Heart left ventricle (tissue), 16 donors: ENCODE measurements at regions not wholly inside any gene's neighbourhood (a gene's known extent, or its start where the extent isn't known, plus 50 kb on each side); places are given as distances from the start of the nearest gene placed in this dataset.

Source experiments
- ATAC-seq, 4 donors: fragments of 200-7000 bp; cut with Tn5 transposase; one replicate each; pipeline ENCODE4 v1.9.1; 2020 to 2022; ENCODE audit warnings: moderate library complexity in 4 of 4, mild to moderate bottlenecking in 3 of 4, moderate number of reproducible peaks in 1 of 4
- DNase-seq, 5 donors: peaks; one replicate each; pipeline ENCODE4 v3.0.0-alpha.2; 2020
- H3K27ac ChIP-seq, 12 donors: fragments of 200-600 bp; sonication (generic) in 4 of 12; one replicate each; pipeline versions ENCODE4 v1.5.0 to v1.8.0; 2016 to 2022; ENCODE audit warnings: mild to moderate bottlenecking in 2 of 12
- H3K27me3 ChIP-seq, 9 donors: fragments of 200-600 bp; sonication (generic) in 2 of 9; one replicate each; pipeline versions ENCODE4 v1.5.1 to v1.8.0; 2016 to 2022; ENCODE audit warnings: mild to moderate bottlenecking in 3 of 9
- H3K36me3 ChIP-seq, 9 donors: fragments of 200-600 bp; sonication (generic) in 2 of 9; one replicate each; pipeline versions ENCODE4 v1.5.0 to v1.8.0; 2018 to 2022; ENCODE audit warnings: mild to moderate bottlenecking in 2 of 9
- H3K4me1 ChIP-seq, 12 donors: fragments of 200-600 bp; sonication (generic) in 4 of 12; one replicate each; pipeline versions ENCODE4 v1.5.0 to v1.8.0; 2016 to 2022; ENCODE audit warnings: mild to moderate bottlenecking in 3 of 12
- H3K4me3 ChIP-seq, 12 donors: fragments of 200-600 bp; sonication (generic) in 4 of 12; one replicate each; pipeline versions ENCODE4 v1.5.0 to v1.8.0; 2017 to 2022; ENCODE audit warnings: mild to moderate bottlenecking in 9 of 12, moderate library complexity in 4 of 12
- H3K9me3 ChIP-seq, 12 donors: fragments of 200-600 bp; sonication (generic) in 4 of 12; one replicate each; pipeline versions ENCODE4 v1.5.0 to v1.8.0; 2016 to 2022; ENCODE audit warnings: mild to moderate bottlenecking in 1 of 12
- POLR2A ChIP-seq, 2 donors: fragments of 450-650 bp; IDR thresholded peaks; one replicate each; pipeline ENCODE4 v1.6.1; 2017; ENCODE audit warnings: antibody characterized with exemption in 2 of 2, mild to moderate bottlenecking in 2 of 2, moderate library complexity in 2 of 2
- WGBS, 4 donors: extraction: QIAGEN DNeasy Blood & Tissue Kit in 2 of 4; methylation state at CpG; one replicate each; pipeline versions ENCODE4 v1.1.5 to v1.1.7; 2013 to 2018; 5-methylcytosine and 5-hydroxymethylcytosine counted together
- intact Hi-C, 10 donors: fragments of 100-400 bp; cut with DNase I; formaldehyde crosslinking; loops; one replicate each; pipeline versions ENCODE4 v1.11.1 to v1.14.2; 2022
- TF ChIP-seq, protein P1 (sequence below), 12 donors: fragments of 200-600 bp; sonication (generic) in 4 of 12; IDR thresholded peaks; one replicate each; pipeline versions ENCODE4 v1.5.0 to v1.8.0; 2018 to 2022; ENCODE audit warnings: antibody characterized with exemption in 12 of 12, mild to moderate bottlenecking in 5 of 12
- donor health status: ischemic (EF 13 %, LVEDD 7.1; RV severe dilation, severe dysfunction).
- donor health status: healthy with polysubstance abuse.
- donor health status: DM: no; HTN: yes; CAD: no.
- donor health status: DM: no; HTN: no; CAD: no.
- donor health status: ischemic (EF 25% LVEDD 6.9; RV normal size, moderate dysfunction).
- donor health status: ischemic (EF 25% LVEDD 5.7; RV mildly dilated, moderate dysfunction).
- donor health status: healthy.
- donor health status: DM: yes; HTN: yes; CAD: no.
- donor health status: ischemic (EF 35%, LVEDD 5.7; RV mildly dilated, moderate dysfunction).
- donor health status: nonischemic (EF 11% LVEDD 7.7; RV severe dilation, severe dysfunction).
- donor health status: DM: yes; HTN: yes; CAD: no.
- donor health status: PGD.
- donor health status: ischemic (EF 29% LVEDD 5.4; RV normal size, mild dysfunction).
- donor health status: nonischemic (EF 23%, LVEDD 6.1; RV moderate dilation, normal function).

DNA sequence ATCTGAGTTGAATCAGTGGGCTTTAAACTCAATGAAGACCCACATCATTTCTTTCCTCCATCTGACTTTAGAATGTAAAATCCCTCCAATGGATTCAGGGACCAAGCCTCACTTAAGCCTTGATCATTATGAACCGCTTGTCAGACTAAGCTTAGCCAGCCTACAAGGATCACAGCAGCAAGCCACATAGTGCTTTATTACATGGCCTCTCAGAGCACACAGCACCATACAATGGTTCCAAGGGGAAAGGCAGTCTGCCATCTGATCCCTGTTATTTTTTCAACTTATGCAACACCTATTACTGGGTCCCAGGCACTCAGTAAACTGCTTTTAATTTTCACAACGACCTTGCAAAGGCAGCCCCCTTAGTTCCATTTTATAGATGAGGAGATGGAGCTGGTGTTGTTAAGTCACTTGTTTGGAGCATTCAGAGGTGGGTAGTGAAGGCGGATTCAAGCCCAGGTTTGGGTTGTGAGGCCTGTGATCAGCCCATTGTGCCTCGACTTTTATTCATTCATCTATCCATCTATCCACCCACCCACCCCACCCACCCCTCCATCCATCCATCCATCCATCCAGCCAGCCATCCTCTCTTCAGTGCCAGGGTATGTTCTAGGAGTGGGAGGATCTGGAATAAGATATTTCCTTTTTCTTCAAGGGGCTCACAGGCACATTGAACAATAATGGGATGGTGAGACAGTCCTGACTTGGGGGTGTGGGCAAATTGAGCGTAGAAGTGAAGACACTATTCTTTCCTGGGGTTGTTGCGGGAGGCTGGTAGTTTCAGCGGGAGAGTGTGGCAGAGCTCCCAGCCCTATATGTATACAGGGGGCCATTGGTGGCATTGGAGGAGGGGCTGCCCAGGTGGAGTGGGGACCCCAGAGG, 141.2 kb downstream of the MYCN start:
- H3K27ac ChIP-seq, result no peak overlapping the region
- 71 to 85% (median 82%) methylated on average over 7 of the region's 7 CpGs for WGBS, 4 donors
- ATAC-seq, result no peak
- no peaks in the 10 kb centered on the region for H3K36me3 ChIP-seq
- H3K27me3 ChIP-seq, result peaks cover 0 to 11% (median 0%) of the 10 kb centered on the region in 9 donors
- H3K4me3 ChIP-seq, result no peak overlapping the region
- TF ChIP-seq, protein P1, sequence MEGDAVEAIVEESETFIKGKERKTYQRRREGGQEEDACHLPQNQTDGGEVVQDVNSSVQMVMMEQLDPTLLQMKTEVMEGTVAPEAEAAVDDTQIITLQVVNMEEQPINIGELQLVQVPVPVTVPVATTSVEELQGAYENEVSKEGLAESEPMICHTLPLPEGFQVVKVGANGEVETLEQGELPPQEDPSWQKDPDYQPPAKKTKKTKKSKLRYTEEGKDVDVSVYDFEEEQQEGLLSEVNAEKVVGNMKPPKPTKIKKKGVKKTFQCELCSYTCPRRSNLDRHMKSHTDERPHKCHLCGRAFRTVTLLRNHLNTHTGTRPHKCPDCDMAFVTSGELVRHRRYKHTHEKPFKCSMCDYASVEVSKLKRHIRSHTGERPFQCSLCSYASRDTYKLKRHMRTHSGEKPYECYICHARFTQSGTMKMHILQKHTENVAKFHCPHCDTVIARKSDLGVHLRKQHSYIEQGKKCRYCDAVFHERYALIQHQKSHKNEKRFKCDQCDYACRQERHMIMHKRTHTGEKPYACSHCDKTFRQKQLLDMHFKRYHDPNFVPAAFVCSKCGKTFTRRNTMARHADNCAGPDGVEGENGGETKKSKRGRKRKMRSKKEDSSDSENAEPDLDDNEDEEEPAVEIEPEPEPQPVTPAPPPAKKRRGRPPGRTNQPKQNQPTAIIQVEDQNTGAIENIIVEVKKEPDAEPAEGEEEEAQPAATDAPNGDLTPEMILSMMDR (IDR thresholded peaks at IDR 0.05), result no peak
- TF ChIP-seq POLR2A (IDR thresholded peaks at IDR 0.05), result no peak
- DNase-seq, result no peak
- intact Hi-C loops, result no loop called here
- no peaks in the 10 kb centered on the region for H3K9me3 ChIP-seq
- no peaks in the 10 kb centered on the region for H3K4me1 ChIP-seq

DNA sequence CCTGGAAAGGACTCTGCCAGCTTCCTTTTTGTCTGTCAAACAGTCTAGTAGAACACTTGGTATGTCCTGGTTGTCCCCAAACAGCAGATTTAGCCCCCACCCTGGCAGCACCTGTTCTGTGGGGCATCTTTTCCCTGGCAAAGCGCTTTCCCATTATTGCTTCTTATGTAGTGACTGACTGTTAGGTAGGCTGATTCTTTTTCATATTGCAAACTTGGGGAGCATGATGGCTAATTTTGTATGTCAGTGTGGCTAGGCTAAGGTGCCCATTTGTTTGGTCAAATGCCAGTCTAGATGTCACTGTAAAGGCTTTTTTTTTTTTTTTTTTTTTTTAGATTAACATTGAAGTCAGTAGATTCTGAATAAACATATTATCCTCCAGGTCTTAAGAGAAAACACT, 140.2 kb downstream of the MYCN start:
- H3K27ac ChIP-seq, result no peak overlapping the region
- intact Hi-C loops, result no loop called here
- TF ChIP-seq POLR2A (IDR thresholded peaks at IDR 0.05), result no peak
- TF ChIP-seq, protein P1 (IDR thresholded peaks at IDR 0.05), result no peak
- H3K4me3 ChIP-seq, result no peak overlapping the region
- H3K9me3 ChIP-seq, result no peaks in the 10 kb centered on the region
- H3K27me3 ChIP-seq, result peaks cover 0 to 11% (median 0%) of the 10 kb centered on the region in 9 donors
- 98 to 100% (median 99%) methylated on average over 1 of the region's 1 CpG for WGBS, 4 donors
- DNase-seq (no peak), ATAC-seq (no peak)
- H3K36me3 ChIP-seq, result no peaks in the 10 kb centered on the region
- H3K4me1 ChIP-seq, result no peaks in the 10 kb centered on the region

DNA sequence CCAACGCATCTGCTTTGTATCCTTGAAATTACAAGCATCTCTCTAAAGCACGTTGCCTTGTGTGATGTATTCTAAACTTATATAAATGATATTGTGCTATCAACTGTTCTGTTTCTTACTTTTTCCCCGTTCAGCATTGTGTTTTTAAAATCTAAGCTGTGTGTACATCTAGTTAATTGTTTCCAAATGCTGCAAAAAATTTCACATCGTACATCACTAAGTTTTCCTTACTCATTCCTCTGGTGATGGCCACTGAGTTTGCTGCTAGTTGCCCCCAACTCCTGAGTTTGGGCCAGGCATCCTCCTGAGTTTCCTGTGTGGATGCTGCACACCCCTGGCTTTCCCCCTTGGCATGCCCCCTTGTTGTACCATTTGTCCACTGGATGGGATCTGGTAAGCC, 139.7 kb downstream of the MYCN start:
- 46 to 70% (median 64%) methylated on average over 4 of the region's 4 CpGs for WGBS, 4 donors
- intact Hi-C loops, result no loop called here
- no peak overlapping the region for H3K4me3 ChIP-seq
- DNase-seq (no peak), ATAC-seq (no peak)
- TF ChIP-seq, protein P1 (IDR thresholded peaks at IDR 0.05), result no peak
- TF ChIP-seq POLR2A (IDR thresholded peaks at IDR 0.05), result no peak
- H3K36me3 ChIP-seq, result no peaks in the 10 kb centered on the region
- no peaks in the 10 kb centered on the region for H3K9me3 ChIP-seq
- peaks cover 0 to 11% (median 0%) of the 10 kb centered on the region in 9 donors for H3K27me3 ChIP-seq
- no peaks in the 10 kb centered on the region for H3K4me1 ChIP-seq
- no peak overlapping the region for H3K27ac ChIP-seq

DNA sequence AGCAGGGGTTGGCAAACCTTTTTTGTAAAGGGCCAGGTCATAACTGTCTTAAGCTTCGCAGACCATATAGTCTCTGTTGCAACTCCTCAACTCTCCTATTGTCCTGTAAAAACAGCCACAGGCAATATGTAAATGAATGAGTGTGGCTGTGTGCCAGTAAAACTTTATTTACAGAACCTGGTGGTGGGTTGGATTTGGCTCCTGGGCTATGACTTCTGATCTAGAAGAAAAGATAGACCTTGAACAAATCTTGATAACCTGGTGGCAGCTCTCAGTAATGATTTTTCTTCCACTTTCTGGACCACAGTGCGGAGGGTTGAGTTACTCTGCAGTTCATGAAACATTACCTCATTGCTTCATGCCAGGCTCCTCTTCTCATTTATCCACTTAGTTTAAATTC, 139.3 kb downstream of the MYCN start:
- no peaks in the 10 kb centered on the region for H3K36me3 ChIP-seq
- H3K4me3 ChIP-seq, result no peak overlapping the region
- intact Hi-C loops, result no loop called here
- DNase-seq, result no peak
- no peaks in the 10 kb centered on the region for H3K4me1 ChIP-seq
- 93 to 97% (median 95%) methylated on average over 2 of the region's 2 CpGs for WGBS, 4 donors
- no peak for TF ChIP-seq POLR2A (IDR thresholded peaks at IDR 0.05)
- TF ChIP-seq, protein P1 (IDR thresholded peaks at IDR 0.05), result no peak
- ATAC-seq, result no peak
- H3K27me3 ChIP-seq, result peaks cover 0 to 10% (median 0%) of the 10 kb centered on the region in 9 donors
- no peak overlapping the region for H3K27ac ChIP-seq
- no peaks in the 10 kb centered on the region for H3K9me3 ChIP-seq
